GM12878 (cell line): ENCODE measurements at regions not wholly inside any gene's neighbourhood (a gene's known extent, or its start where the extent isn't known, plus 50 kb on each side); places are given as distances from the start of the nearest gene placed in this dataset.

Experiments
- CHD4 ChIP-seq: fragments of 200-600 bp; sonication (generic); IDR thresholded peaks from 2 replicates; pipeline ENCODE4 v1.6.1; 2016; ENCODE audit warnings: mild to moderate bottlenecking
- CREM ChIP-seq: IDR thresholded peaks from 2 replicates; pipeline ENCODE4 v1.6.1; 2014; ENCODE audit warnings: antibody characterized with exemption, low read depth
- GATAD2B ChIP-seq: fragments of 450-650 bp; conservative IDR thresholded peaks from 2 replicates; pipeline ENCODE4 v1.6.1; 2017; ENCODE audit warnings: low read depth, mild to moderate bottlenecking, moderate library complexity
- IRF4 ChIP-seq: IDR thresholded peaks from 2 replicates; pipeline ENCODE4 v1.6.1; 2011; ENCODE audit warnings: low read depth, low read length
- NFXL1 ChIP-seq: fragments of 450-650 bp; IDR thresholded peaks from 2 replicates; pipeline ENCODE4 v1.6.1; 2017; ENCODE audit warnings: antibody characterized with exemption, mild to moderate bottlenecking, borderline replicate concordance
- TAF1 ChIP-seq: IDR thresholded peaks from 2 replicates; pipeline ENCODE4 v1.6.1; 2011; ENCODE audit warnings: mild to moderate bottlenecking, low read depth, low read length, borderline replicate concordance
- ZBTB11 ChIP-seq: fragments of 450-650 bp; formaldehyde crosslinking; IDR thresholded peaks from 2 replicates; pipeline ENCODE4 v1.5.0; 2022; ENCODE audit warnings: mild to moderate bottlenecking, missing genetic modification characterization
- ZBTB40 ChIP-seq: fragments of 450-650 bp; IDR thresholded peaks from 2 replicates; pipeline ENCODE4 v1.6.1; 2016; ENCODE audit warnings: mild to moderate bottlenecking, moderate library complexity, borderline replicate concordance
- ZNF592 ChIP-seq: fragments of 450-650 bp; IDR thresholded peaks from 2 replicates; pipeline ENCODE4 v1.6.1; 2017; ENCODE audit warnings: mild to moderate bottlenecking, moderate library complexity

GRCh38 chr16:49024016-49024415, 257.6 kb downstream of the CBLN1 start (continued):
- no peak for TF ChIP-seq ZBTB40
- TF ChIP-seq IRF4, result no peak
- no peak for TF ChIP-seq TAF1
- TF ChIP-seq GATAD2B, result no peak
- TF ChIP-seq CREM, result no peak
- TF ChIP-seq ZNF592, result no peak
- TF ChIP-seq NFXL1, result no peak
- no peak for TF ChIP-seq CHD4
- TF ChIP-seq ZBTB11 (CRISPR knock-in tag), result no peak
